HG02763 (cell line): ENCODE measurements at regions not wholly inside any gene's neighbourhood (a gene's known extent, or its start where the extent isn't known, plus 50 kb on each side); places are given as distances from the start of the nearest gene placed in this dataset.
"Not testable (repeated sequence)": the region's sequence is repeated elsewhere in the genome, so short reads cannot be mapped to it uniquely, and the experiment has no call there.

Experiments
- ATAC-seq: cut with Tn5 transposase; IDR thresholded peaks from one replicate; pipeline ENCODE4 v1.9.1; 2021; ENCODE audit warnings: mild to moderate bottlenecking, moderate library complexity; ENCODE audit not compliant: unreplicated experiment

DNA sequence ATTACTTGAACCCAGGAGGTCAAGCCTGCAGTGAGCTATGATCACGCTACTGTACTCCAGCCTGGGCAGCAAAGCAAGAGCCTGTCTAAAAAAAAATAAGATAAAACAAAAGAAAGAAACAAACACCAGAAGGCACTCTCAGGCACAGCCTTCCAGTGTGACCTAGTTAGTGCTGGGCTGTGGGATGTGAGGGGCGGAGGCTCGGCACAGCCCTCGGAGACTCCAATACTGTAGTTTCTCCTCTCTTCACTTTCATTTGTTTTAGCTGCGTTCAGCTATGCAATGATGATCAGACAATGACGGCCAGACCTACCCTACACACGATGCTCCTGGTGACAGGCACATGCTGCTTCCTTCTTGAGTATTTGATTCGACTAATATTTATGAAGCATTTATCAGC is 127.7 kb downstream of the SOCS6 start:
- ATAC-seq = no peak

DNA sequence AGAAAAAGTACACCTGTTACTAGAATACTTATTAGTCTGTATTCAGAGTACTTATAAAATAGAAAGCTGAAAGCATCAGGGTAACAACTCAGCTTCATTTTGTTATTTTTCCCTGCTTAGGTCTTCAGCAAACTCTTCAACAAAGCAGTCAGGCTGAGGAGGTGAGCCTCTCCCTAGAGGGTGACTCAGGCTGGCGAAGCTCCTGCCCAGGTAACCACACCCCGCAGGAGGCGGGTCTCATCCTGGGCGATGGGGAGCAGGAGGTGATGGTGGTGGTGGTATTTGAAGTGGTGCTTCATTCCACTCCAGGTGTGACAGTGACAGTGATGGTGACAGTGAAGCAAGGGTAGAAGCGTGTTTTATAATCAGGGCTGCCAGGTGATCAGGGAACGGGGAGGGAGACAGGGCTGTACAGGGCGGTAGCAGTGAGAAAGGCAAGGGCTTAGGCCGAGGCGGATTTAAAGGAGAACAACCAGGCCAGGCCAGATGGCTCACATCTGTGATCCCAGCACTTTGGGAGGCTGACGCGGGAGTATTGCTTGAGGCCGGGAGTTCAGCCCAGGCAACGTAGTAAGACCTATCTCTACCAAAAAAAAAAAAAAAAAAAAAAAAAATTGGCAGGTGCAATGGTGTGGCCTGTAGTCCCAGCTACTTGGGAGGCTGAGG is 127.1 kb downstream of the SOCS6 start:
- ATAC-seq = no peak

DNA sequence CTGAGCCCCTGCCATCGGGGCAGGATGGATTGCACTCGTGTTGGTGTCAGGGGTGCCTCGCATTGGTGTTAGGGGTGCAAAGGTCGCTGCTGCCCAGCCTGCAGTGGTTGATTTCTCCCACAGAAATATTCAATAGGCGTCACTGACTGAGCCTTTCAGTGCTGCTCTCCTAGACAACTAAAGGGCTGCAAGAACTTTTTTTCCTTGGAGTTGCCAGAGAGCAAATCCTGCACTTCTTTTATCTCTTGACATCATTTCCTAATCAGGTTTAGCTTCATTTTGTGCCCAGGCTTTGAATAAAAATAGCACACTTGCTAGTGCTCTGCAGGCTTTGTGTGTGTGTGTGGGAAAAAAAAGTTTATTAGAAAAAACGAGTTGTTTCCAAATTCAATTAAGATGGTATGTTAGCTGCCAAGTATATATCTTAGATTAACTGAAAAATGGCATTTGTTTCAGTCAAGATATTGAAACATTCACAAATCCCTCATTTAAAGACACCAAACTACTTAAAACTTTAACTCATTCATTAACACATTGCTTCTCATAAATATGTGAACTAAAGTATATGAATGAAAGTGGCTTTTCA is 125.6 kb downstream of the SOCS6 start:
- ATAC-seq = no peak

DNA sequence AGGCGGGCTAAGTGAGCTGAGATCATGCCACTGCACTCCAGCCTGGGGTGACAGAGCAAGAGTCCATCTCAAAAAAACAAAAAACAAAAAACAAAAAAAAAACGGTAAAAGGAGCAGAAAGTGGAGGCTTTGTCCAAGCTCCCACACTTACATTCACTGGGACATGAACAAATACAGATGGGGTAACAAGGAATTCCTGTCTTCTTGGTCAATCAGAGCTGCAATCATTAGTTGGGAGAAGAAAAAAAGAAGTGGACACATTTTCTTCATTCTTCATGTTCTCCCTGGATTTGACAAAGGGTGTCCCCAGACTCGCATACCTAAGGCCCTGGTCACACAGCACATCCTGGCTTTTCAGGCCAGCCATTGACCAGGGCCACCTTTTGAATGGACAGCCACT is 124.6 kb downstream of the SOCS6 start:
- ATAC-seq = no peak

DNA sequence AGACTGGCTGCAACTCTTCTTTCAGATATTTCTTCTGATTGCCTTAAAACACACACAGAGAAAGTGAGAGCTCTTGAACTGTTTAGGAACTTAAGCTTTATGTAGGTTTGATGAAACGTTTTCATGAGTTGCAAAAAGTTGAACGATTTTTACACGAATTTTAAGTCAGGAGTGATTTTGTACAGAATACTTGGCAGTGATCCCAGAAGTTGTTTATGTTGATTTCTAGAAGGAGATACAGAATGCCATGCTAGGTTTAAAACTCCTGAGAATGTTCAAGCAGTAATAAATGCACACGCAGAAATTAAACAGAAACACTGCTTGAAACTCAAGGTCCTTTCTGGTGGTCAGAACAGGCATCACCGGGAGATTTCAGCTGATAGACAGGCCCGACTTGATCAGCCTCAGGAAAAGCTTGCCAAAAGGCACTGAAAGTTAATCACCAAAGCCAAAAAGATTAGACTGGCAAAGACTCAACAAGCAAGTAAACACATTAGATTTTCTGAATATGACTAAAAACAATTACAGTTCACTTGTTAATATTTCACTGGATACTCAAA is 123.1 kb downstream of the SOCS6 start:
- no peak for ATAC-seq

DNA sequence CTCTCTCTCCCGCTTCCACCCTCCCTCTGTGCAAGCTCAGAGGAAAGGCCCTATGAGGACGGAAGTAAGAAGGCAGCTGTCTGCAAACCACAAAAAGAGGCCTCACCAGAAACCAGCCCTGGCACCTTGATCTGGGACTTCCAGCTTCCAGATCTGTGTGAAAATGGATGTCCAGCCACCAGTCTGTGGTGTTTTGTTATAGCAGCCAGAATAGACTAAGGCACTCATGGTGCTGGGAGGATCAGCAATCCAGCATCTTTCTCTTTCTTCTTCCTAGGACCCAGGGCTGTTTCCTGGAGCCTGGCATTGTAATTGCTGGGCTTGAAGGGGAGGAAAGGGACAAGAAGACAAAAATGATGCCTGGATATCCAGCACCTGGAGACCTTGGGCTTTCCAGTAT is 122.5 kb downstream of the SOCS6 start:
- ATAC-seq = no peak

DNA sequence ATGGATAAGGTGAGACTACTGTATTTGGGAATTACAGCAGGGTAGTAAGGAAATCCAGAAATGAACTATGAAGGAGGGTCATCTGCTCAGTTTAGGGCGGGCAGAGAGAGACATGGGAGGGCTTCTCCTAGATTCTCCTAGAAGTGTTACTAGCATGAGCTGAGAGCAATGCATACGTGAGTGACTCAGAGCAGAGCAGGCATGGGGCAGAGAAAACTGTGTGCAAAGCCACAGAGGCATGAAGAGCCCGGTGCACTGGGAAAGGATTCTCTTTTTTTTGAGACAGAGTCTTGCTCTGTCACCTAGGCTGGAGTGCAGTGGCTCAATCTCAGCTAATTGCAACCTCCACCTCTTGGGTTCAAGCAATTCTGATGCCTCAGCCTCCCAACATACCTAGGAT is 116.2 kb downstream of the SOCS6 start:
- no peak for ATAC-seq

DNA sequence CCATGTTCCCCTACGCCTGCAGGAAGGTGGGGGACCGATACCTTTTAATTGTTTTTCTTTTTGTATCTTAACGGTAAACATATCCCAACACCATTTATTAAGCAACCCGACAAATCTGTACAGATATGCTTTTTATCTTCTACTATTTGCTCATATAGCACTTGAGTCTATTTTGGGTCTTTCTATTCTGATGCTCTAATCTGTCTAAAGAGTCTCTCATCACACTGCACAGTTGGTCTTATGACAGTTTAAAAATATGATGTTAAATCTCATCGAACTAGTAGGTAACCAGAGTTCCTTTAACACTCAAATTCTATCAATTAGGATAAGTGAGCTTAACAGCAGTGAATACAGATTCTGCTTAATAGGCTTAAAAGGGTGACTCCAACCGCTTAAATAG is 111.6 kb downstream of the SOCS6 start:
- ATAC-seq = no peak

DNA sequence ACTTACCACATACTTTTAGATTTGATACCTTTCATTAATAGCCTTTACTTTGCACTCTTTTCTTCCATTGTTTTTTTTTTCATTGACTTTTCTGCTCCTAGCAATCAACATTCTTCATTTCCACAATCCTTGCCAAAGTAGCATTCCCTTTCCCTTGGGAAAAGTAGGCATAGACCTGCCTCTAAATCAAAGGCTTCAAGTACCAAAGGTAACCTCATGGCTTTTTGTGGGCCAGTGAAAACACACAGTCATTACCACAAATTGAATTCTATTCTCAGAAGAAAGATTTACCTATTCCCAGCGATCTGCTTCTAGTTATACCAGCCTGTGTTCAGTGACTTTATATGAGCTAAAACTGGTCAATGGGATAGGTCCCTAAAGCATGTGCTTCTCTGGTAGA is 109.2 kb downstream of the SOCS6 start:
- ATAC-seq = no peak

DNA sequence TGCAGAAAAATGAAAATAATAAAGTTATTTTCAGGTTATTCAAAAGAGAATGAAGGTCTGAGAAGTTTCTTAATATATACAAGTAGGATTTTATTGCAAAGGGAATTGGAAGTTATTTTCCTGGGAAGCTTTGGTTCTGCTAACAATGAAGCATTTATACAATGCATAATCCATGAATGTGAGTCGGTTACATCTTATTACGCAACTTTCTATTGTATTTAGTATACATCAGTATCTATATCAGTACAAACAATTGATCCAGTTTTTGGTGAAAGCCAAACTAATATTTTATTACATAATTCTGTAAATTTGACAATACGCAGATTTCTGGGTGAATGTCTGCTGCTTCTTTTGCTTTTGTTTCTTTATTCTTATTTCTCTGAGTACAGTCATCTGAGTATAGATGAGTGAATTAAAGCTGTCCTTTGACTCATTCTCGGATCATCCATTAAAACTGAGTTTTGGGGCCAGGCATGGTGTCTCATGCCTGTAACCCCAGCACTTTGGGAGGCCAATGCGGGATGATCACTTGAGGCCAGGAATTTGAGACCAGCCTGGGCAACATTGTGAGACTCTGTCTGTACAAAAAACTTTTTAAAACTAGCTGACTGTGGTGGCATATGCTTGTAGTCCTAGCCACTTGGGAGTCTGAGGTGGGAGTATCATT is 108.5 kb downstream of the SOCS6 start:
- no peak for ATAC-seq

DNA sequence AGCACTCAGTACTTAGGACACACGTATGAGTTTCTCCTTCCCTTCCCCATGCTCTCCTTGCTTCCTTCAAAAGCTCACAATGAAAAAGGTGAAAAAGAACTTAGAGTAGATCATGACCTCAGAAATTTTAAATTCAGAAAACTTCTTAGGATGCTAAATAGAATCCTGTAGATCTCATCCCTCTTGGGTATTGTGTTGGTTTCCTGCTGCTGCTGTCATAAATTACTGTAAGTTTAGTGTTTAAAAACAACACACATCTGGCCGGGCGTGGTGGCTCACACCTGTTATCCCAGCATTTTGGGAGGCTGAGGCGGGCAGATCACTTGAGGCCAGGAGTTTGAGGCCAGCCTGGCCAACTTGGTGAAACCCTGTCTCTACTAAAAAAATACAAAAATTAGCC is 106.9 kb downstream of the SOCS6 start:
- not testable (repeated sequence) for ATAC-seq

DNA sequence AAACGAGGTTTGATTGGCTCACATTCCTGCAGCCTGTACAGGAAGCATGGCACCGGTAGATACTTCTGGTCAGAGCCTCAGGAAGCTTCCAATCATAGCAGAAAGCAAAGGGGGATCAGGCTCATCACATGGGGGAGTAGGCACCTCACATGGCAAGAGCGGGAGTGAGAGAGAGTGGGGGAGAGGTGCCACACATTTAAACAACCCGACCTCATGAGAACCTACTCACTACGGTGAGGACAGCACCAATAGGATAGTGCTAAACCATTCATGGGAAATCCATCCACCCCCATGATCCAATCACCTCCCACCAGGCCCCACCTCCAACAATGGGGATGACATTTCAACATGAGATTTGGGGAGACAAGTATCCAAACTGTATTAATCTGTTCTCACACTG is 105.8 kb downstream of the SOCS6 start:
- no peak for ATAC-seq

DNA sequence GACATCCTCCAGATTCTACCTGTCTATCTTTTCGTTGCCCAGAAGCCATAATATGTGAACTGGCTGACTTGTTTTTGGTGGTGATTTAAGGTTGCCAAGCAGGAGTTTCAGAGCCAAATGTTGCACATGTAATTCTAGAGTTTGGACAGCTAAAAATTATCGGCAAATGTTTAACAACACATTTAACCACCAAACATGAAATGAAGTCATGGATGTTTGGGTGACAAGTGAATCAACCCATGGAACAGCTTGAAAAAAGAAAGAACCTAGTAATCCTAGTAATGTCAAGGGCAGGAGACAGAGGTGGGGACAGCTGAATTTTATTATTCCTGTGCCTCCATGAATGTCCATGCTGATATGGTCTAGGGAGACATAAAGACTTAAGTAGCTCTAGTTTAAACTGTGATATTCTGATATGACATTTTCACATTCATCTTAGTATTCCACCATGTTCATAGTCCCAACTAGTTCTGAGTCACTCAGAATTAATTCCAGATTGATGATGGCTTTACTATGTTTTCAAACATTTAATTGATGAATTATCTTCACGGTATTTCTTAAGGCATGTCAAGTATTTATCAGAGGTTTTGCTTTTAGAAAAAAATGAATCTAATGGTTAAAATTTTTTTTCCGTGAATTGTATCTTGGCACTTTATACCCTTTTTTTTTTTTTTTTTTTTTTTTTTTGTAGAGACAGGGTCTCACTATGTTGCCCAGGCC is 101.7 kb downstream of the SOCS6 start:
- ATAC-seq = no peak

DNA sequence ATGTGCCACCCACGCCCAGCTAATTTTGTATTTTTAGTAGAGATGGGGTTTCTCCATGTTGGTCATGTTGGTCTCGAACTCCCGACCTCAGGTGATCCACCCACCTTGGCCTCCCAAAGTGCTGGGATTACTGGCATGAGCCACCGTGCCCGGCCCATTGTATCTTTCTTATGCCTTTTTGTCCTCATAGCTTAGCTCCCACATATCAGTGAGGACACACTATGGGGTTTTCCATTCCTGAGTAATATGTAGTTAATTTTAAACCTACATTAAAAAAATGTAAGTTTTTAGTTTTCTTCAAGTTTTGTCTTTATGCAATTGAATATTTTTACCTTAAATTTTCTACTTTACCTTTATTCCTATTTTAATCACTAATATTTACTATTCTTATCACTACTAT is 100.2 kb downstream of the SOCS6 start:
- ATAC-seq = not testable (repeated sequence)

DNA sequence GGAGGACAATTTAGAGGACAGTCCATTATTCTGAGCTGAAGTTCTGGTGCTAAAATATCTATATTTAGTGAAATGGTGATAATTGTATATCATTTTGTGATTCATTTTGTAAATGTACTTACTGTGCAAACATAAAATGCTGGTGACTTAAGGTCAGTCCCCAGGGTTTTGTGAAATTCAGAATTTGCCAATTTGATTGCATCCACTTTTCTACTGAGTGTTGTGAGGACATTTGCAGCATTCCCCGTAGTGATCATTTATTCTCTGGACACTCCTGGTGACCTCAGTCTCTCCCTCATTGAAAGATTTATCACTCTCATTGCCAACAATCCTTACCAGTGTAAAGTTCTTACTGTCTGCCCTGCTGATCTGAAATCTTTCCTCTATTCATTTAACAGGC is 98.2 kb downstream of the SOCS6 start:
- ATAC-seq = no peak

DNA sequence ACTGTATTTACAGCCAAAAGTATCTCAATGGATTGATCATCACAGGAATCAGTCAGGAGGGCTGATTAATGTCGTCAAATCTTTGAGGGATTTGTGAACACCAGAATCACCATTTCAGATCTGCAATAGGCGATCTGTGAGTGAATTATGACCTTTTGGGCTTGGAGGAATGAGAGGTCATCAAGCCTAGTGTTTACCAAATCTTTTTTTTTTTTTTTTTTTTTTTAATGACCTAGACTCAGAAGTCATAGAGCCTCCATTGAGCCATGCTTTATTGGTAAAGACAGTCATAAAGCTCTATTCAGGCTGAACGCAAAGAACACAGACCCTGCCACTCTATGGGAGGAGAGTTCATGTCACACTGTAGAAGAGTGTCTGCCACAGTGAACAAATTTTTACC is 97.7 kb downstream of the SOCS6 start:
- ATAC-seq = no peak

DNA sequence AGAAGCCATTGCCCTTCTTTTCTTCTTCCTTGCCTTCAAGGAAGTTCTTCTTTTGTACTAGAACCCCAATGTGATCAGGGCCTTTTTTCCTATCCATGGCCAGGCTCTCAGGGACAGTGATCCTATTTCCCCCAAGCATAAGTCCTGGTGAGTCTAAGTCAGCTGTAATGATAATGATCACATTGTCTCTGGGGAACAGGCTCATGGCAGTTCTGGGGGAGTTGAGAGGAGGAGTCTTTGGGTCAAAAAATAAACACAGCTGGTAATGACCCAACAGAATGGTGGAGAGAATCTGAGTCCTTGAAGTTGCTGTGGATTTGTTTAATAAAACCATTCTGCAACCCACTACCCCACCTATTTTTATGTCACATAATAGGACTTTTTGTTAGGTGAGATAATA is 96.6 kb downstream of the SOCS6 start:
- no peak for ATAC-seq

DNA sequence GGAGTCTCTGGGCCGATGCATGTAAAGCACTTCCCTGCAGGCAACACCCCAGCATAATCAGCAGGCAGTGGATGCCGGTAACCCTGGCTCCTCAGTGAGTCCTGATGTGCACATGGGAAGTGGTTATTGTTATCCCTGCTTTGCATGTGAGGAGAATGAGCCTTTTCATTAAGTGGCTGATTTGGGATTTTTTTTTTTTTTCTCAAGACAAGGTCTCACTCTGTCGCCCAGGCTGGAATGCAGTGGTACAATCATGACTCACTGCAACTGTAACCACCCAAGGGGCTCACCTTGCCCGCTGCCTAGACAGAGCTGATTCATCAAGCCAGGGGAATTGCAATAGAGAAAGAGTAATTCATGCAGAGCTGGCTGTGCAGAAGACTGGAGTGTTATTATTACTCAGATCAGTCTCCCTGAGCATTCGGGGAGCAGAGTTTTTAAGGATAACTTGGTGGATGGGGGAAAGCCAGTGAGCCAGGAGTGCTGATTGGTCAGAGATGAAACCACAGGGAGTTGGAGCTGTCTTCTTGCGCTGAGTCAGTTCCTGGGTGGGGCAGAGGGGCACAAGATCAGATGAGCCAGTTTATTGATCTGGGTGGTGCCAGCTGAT is 95.4 kb downstream of the SOCS6 start:
- no peak for ATAC-seq

DNA sequence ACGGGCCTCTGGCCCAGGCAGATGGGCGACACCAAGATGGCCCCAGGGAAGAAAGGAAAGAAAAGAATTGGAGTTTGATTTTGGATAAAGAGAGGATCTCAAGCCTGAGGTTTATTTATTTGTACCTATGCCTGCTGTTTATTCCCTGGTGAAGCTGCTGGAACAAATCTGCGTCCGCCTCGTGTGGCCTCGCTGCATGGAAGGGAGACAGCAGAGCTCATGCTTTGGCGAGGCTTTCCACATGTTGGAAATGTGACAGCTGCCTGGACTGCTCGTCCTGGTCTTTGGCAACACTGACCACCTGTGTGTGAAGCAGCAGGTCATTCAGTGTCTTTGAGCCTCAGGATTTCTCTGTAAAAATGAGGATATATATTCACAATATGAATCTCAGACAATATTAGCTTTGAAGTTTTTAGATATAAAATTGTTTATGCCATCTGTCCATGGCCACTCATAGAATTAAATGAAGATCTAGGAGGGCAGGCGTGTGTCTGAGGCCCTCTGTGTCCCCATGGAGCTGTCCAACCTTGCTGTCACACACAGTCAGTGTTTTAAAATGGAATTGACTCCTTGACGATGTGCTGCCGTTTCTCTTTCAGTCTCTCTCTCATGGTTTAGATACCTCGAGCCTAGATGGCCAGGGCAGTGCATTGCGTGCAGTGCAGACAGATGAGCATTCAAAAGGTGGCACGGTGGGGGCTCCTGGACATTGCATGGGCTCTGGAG is 94.3 kb downstream of the SOCS6 start:
- no peak for ATAC-seq

DNA sequence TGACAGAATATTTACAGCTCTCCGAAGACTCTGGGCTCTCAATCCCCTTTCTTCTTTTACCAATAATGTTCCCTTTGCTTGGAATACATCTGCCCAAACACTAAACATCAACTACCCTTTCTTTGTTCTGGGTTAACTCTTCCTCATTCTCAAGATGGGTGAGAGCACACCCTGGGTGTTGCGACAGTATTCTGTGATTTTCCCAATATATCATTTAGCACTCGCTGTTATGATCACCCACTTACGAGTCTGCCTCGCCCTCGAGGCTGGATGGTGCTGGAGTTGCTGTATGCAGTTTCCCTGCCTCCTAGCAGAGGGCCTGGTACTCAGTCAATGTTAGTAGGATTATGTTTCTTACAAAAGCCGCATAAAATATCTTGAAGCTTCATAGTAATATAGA is 93.2 kb downstream of the SOCS6 start:
- no peak for ATAC-seq
